ENCODE measurements at regions not wholly inside any gene's neighbourhood (a gene's known extent, or its start where the extent isn't known, plus 50 kb on each side); places are given as distances from the start of the nearest gene placed in this dataset.

DNA sequence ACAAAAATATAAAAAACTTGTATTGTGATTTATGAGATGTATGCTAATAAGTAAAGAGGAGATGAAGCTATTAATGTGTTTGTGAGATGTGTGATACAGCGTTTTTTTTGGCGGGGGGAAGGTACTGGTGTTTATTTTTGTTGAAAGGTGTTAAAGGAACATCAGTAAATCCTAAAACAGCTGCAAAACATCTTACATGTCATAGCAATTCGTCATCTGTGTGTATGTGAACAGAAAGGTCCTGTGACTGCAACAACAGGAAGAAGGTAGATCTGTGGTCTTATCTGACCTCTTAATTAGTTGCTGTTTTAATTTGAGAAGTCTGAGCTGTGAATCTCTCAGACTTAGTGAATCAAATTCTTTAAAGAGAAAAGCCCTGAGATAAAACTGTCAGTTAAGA, 1041.1 kb downstream of the JRKL start:
- Histone ChIP-seq H3K36me3 (no peaks in the 10 kb centered on the region), H3K4me1 (peaks cover 3% of the 10 kb centered on the region; the same call in 1 of the 2 replicates), H3K9me3 (no peaks in the 10 kb centered on the region), H3K27me3 (no peaks in the 10 kb centered on the region), H3K4me3 (ENCODE audit: low read depth, low read length) (no peak overlapping the region)
- no peak for DNase-seq
- TF ChIP-seq, protein P1, sequence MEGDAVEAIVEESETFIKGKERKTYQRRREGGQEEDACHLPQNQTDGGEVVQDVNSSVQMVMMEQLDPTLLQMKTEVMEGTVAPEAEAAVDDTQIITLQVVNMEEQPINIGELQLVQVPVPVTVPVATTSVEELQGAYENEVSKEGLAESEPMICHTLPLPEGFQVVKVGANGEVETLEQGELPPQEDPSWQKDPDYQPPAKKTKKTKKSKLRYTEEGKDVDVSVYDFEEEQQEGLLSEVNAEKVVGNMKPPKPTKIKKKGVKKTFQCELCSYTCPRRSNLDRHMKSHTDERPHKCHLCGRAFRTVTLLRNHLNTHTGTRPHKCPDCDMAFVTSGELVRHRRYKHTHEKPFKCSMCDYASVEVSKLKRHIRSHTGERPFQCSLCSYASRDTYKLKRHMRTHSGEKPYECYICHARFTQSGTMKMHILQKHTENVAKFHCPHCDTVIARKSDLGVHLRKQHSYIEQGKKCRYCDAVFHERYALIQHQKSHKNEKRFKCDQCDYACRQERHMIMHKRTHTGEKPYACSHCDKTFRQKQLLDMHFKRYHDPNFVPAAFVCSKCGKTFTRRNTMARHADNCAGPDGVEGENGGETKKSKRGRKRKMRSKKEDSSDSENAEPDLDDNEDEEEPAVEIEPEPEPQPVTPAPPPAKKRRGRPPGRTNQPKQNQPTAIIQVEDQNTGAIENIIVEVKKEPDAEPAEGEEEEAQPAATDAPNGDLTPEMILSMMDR (IDR thresholded peaks at IDR 0.05; ENCODE audit: low read depth, low read length): no peak

DNA sequence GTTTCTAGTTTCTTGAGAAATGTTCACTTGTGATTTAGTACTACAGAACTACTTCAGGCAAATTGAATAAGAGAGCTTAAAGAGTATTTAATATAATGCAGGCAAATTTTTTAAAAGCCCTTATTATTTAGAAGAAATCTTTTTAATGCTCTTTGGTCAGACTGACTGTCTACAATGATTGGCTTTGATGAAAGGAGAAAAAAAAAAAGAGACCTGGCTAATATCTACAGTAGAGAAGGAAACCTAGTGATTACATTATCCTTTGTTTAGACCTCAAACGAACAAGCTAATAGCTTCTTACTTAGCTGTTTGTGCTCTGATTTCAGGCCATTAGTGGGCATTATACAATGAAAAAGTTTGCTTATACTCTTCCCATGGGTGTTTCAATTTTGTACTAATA, 1043.1 kb downstream of the JRKL start:
- DNase-seq: no peak
- H3K4me1 ChIP-seq: peaks cover 3% of the 10 kb centered on the region; the same call in 1 of the 2 replicates
- TF ChIP-seq, protein P1 (IDR thresholded peaks at IDR 0.05; ENCODE audit: low read depth, low read length): no peak
- no peaks in the 10 kb centered on the region for H3K27me3 ChIP-seq
- H3K36me3 ChIP-seq: no peaks in the 10 kb centered on the region
- no peaks in the 10 kb centered on the region for H3K9me3 ChIP-seq
- H3K4me3 ChIP-seq (ENCODE audit: low read depth, low read length): no peak overlapping the region

DNA sequence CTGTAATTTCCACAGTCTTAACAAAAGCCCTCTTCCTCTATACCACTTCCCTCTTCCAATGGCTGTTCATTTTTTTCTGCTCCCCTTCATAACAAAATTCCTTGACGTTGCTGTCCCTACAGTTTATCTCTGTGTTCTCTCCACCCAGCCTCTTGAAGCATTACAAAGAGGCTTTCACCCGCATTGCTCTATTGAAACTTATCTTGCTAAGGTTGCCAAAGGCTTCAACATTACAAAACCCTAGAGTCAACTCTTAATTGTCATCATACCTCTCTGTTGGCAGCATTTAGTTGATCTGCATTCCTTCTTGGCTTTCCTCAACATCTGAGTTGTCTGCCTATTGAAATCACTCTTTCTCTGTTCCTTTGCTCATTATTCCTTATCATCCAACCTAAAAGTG, 1055.7 kb downstream of the JRKL start:
- H3K9me3 ChIP-seq: no peaks in the 10 kb centered on the region
- no peaks in the 10 kb centered on the region for H3K36me3 ChIP-seq
- no peaks in the 10 kb centered on the region for H3K27me3 ChIP-seq
- TF ChIP-seq, protein P1 (IDR thresholded peaks at IDR 0.05; ENCODE audit: low read depth, low read length): no peak
- no peak for DNase-seq
- H3K4me1 ChIP-seq: no peaks in the 10 kb centered on the region
- H3K4me3 ChIP-seq (ENCODE audit: low read depth, low read length): no peak overlapping the region

DNA sequence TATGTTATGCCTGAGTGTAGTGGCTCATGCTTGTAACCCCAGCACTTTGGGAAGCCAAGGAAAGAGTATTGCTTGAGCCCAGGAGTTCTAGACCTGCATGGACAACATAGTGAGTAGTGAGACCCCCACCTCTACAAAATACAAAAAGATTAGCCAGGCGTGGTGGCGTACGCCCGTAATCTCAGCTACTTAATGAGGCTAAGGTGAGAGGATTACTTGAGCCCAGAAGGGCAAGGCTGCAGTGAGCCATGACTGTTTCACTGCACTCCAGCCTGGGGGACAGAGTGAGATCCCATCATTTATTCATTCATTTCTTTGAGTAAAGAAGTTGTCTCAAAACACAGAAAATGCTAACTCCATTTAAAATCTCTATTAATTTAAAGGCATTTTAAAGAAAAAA, 1061.6 kb downstream of the JRKL start:
- H3K27me3 ChIP-seq: no peaks in the 10 kb centered on the region
- DNase-seq: no peak
- no peak overlapping the region for H3K4me3 ChIP-seq (ENCODE audit: low read depth, low read length)
- H3K9me3 ChIP-seq: no peaks in the 10 kb centered on the region
- no peaks in the 10 kb centered on the region for H3K4me1 ChIP-seq
- TF ChIP-seq, protein P1 (IDR thresholded peaks at IDR 0.05; ENCODE audit: low read depth, low read length): no peak
- H3K36me3 ChIP-seq: no peaks in the 10 kb centered on the region

DNA sequence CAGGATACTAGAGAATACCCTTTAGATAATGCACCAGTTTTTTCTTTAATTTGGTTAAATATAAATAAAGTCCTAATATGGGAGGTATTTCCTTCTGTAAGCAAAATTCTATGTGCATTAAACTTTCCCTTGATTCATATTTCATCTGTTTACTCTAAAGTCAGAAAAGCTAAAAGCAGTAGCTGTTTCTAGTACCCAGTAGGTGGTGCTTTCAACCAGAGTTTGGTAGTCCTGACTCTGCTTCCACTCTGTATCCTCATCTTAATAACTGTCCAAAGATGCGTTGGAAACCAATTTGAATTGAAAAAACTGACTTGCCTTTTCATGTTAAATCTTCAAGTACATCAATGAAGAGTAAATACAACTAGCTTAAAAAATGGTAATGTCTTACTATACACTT, 1065.2 kb downstream of the JRKL start:
- H3K4me3 ChIP-seq (ENCODE audit: low read depth, low read length): no peak overlapping the region
- H3K9me3 ChIP-seq: no peaks in the 10 kb centered on the region
- H3K36me3 ChIP-seq: no peaks in the 10 kb centered on the region
- no peaks in the 10 kb centered on the region for H3K27me3 ChIP-seq
- TF ChIP-seq, protein P1 (IDR thresholded peaks at IDR 0.05; ENCODE audit: low read depth, low read length): peak; percentile 80
- DNase-seq: no peak
- H3K4me1 ChIP-seq: no peaks in the 10 kb centered on the region; the same call in 1 of the 2 replicates

DNA sequence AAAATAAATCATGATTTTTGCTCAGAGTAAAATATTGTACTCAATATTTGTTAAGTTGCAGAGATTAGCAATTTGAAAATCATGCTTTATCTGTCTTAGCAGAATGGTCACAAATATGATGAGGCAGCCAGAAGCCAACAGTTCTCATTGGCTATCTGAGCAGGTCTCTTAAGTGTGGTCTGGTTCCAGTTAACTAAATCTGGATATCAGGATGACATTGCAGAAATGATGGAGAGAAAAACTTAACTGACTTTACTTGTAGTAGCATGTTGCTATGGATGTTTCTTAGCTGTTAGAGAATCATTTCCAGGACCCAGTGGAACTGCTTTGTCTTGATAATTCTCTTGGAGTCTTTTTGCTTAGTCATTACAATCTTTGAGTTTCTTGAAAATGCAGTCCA, 1070.3 kb downstream of the JRKL start:
- Histone ChIP-seq H3K4me1 (peaks cover 9% of the 10 kb centered on the region), H3K27me3 (no peaks in the 10 kb centered on the region), H3K36me3 (no peaks in the 10 kb centered on the region), H3K4me3 (ENCODE audit: low read depth, low read length) (peak overlapping the region; percentile 35), H3K9me3 (peaks cover 14% of the 10 kb centered on the region)
- DNase-seq: peak; percentile 54
- TF ChIP-seq, protein P1 (IDR thresholded peaks at IDR 0.05; ENCODE audit: low read depth, low read length): no peak

Data from BE2C (cell line).